HCT116 (cell line): ENCODE measurements at regions not wholly inside any gene's neighbourhood (a gene's known extent, or its start where the extent isn't known, plus 50 kb on each side); places are given as distances from the start of the nearest gene placed in this dataset.

Experiments
- ATAC-seq: fragments of 200-7000 bp; cut with Tn5 transposase; 2 replicates; pipeline ENCODE4 v1.9.1; 2020; ENCODE audit warnings: mild to moderate bottlenecking, moderate library complexity
- BruUV-seq: library from RNA; stranded (reverse); fragments of 400-500 nt; replicated peaks from 2 replicates; lab custom pipeline; 2021; lab: Mats Ljungman, UMichigan
- CTCF ChIA-PET: fragments of 300-600 bp; sonication (Branson Sonifier 250); formaldehyde crosslinking; loops from one replicate; lab custom pipeline; 2021; ENCODE audit warnings: antibody characterized with exemption; lab: Charles Lee
- POLR2A ChIA-PET: fragments of 300-600, 350-600 bp; sonication (Branson Sonifier 250); formaldehyde crosslinking; loops from one replicate; lab custom pipeline; 2021; ENCODE audit warnings: antibody characterized with exemption; lab: Charles Lee
- RAD21 ChIA-PET, 2 experiments: fragments of 300-600 bp; sonication (Branson Sonifier 250); formaldehyde crosslinking; loops; one replicate each; lab custom pipeline; 2023; ENCODE audit warnings: low total read pairs in 2 of 2; ENCODE audit not compliant: uncharacterized antibody in 2 of 2, unreplicated experiment in 2 of 2, low non-redundant PET in 1 of 2; lab: Charles Lee
- DNase-seq: peaks from one replicate; pipeline ENCODE4 v3.0.0-alpha.2; 2010; ENCODE audit warnings: low read depth, low spot score
- H2AFZ ChIP-seq: fragments of 200-600 bp; shearing (Covaris generic), sonication (generic); 2 replicates; pipeline ENCODE4 v1.6.1; 2017; ENCODE audit warnings: low read depth, mixed run types, mixed read lengths, antibody characterized with exemption, low read length; ENCODE audit not compliant: poor library complexity, severe bottlenecking
- H3K27ac ChIP-seq: 2 replicates; pipeline ENCODE4 v1.5.1; 2012; ENCODE audit warnings: low read depth, low read length
- H3K27me3 ChIP-seq: fragments of 200-600 bp; sonication (generic); 2 replicates; pipeline ENCODE4 v1.6.1; 2016; ENCODE audit warnings: mixed run types, low read length, mixed read lengths; ENCODE audit not compliant: insufficient read depth
- H3K36me3 ChIP-seq, 2 experiments: fragments of 200-500 bp in 1 of 2; fragments of 200-600 bp in 1 of 2; sonication (Bioruptor generic) in 1 of 2; sonication (generic) in 1 of 2; 2 replicates each; pipeline versions ENCODE4 v1.5.1 to v1.6.1; 2014 to 2016; ENCODE audit warnings: low read length in 2 of 2, inconsistent platforms in 1 of 2, mixed read lengths in 1 of 2, mixed run types in 1 of 2; ENCODE audit not compliant: insufficient read depth in 2 of 2, control insufficient read depth in 1 of 2
- H3K4me1 ChIP-seq, 2 experiments: fragments of 200-600 bp in 1 of 2; sonication (generic) in 1 of 2; 2 replicates each; pipeline versions ENCODE4 v1.5.1 to v1.6.1; 2012 to 2017; ENCODE audit warnings: low read length in 2 of 2, inconsistent platforms in 1 of 2, mild to moderate bottlenecking in 1 of 2, mixed read lengths in 1 of 2, mixed run types in 1 of 2, moderate library complexity in 1 of 2; ENCODE audit not compliant: insufficient read depth in 2 of 2, control insufficient read depth in 1 of 2
- H3K4me2 ChIP-seq: fragments of 200-600 bp; sonication (generic); 2 replicates; pipeline ENCODE4 v1.6.1; 2017; ENCODE audit warnings: mixed run types, low read length, mixed read lengths
- H3K4me3 ChIP-seq, 2 experiments: fragments of 200-600 bp in 1 of 2; sonication (generic) in 1 of 2; replicated peaks in 1 of 2; 2 replicates each; pipeline ENCODE4 v1.5.1; 2011 to 2016; ENCODE audit warnings: low read length in 2 of 2, control low read depth in 1 of 2, low read depth in 1 of 2, mild to moderate bottlenecking in 1 of 2, mixed read lengths in 1 of 2, mixed run types in 1 of 2
- H3K79me2 ChIP-seq: fragments of 200-600 bp; sonication (generic); 2 replicates; pipeline ENCODE4 v1.6.1; 2017; ENCODE audit warnings: mild to moderate bottlenecking, mixed run types, low read length, moderate library complexity, mixed read lengths; ENCODE audit not compliant: insufficient read depth
- H3K9ac ChIP-seq: fragments of 200-600 bp; sonication (generic); 2 replicates; pipeline ENCODE4 v1.6.1; 2016; ENCODE audit warnings: low read length, mixed read lengths
- H3K9me2 ChIP-seq: fragments of 200-600 bp; sonication (generic), shearing (Covaris generic); 2 replicates; pipeline ENCODE4 v1.6.1; 2017; ENCODE audit warnings: mixed run types, mild to moderate bottlenecking, moderate library complexity; ENCODE audit not compliant: insufficient read depth
- H3K9me3 ChIP-seq, 2 experiments: fragments of 200-500 bp in 1 of 2; fragments of 200-600 bp in 1 of 2; sonication (Bioruptor generic) in 1 of 2; sonication (generic) in 1 of 2; 2 replicates each; pipeline ENCODE4 v1.6.1; 2014 to 2017; ENCODE audit warnings: low read length in 2 of 2, mixed read lengths in 2 of 2, inconsistent platforms in 1 of 2, low read depth in 1 of 2, mild to moderate bottlenecking in 1 of 2, mixed run types in 1 of 2, moderate library complexity in 1 of 2; ENCODE audit not compliant: control insufficient read depth in 1 of 2, insufficient read depth in 1 of 2
- H4K20me1 ChIP-seq: fragments of 200-600 bp; sonication (generic), shearing (Covaris generic); 2 replicates; pipeline ENCODE4 v1.6.1; 2017; ENCODE audit warnings: mixed run types, mild to moderate bottlenecking, moderate library complexity; ENCODE audit not compliant: insufficient read depth
- CBX3 ChIP-seq: IDR thresholded peaks from 2 replicates; pipeline ENCODE4 v1.6.1; 2012; ENCODE audit warnings: low read depth
- CEBPB ChIP-seq: IDR thresholded peaks from 2 replicates; pipeline ENCODE4 v1.6.1; 2012; ENCODE audit warnings: low read depth
- CTCF ChIP-seq, 3 experiments: fragments of 200-600 bp in 1 of 3; sonication (generic) in 1 of 3; IDR thresholded peaks in 2 of 3; conservative IDR thresholded peaks in 1 of 3; 2 replicates each; pipeline ENCODE4 v1.5.1; 2012 to 2017; ENCODE audit warnings: low read depth in 2 of 3, low read length in 2 of 3, antibody characterized with exemption in 1 of 3, borderline replicate concordance in 1 of 3, control low read depth in 1 of 3, mild to moderate bottlenecking in 1 of 3, mixed read lengths in 1 of 3, mixed run types in 1 of 3, moderate library complexity in 1 of 3; ENCODE audit not compliant: insufficient read depth in 1 of 3
- EGR1 ChIP-seq: IDR thresholded peaks from 2 replicates; pipeline ENCODE4 v1.6.1; 2012; ENCODE audit warnings: low read depth
- EZH2phosphoT487 ChIP-seq: fragments of 200-600 bp; IDR thresholded peaks from 2 replicates; pipeline ENCODE4 v1.6.1; 2018; ENCODE audit warnings: antibody characterized with exemption, borderline replicate concordance
- JUND ChIP-seq: IDR thresholded peaks from 2 replicates; pipeline ENCODE4 v1.6.1; 2012
- POLR2AphosphoS5 ChIP-seq: IDR thresholded peaks from 2 replicates; pipeline ENCODE4 v1.6.1; 2011; ENCODE audit warnings: mild to moderate bottlenecking, low read depth, low read length, moderate library complexity
- SIN3A ChIP-seq: IDR thresholded peaks from 2 replicates; pipeline ENCODE4 v1.6.1; 2012; ENCODE audit warnings: low read depth
- SP1 ChIP-seq: IDR thresholded peaks from 2 replicates; pipeline ENCODE4 v1.6.1; 2012; ENCODE audit warnings: low read depth
- SRF ChIP-seq: IDR thresholded peaks from 2 replicates; pipeline ENCODE4 v1.6.1; 2012; ENCODE audit warnings: low read depth
- intact Hi-C: fragments of 100-400 bp; cut with micrococcal nuclease; formaldehyde crosslinking; loops from 2 replicates; pipeline ENCODE4 v1.10.0; 2022
- TF ChIP-seq, protein P1 (sequence below): IDR thresholded peaks from 2 replicates; pipeline ENCODE4 v1.6.1; 2012
- TF ChIP-seq, protein P2 (sequence below): IDR thresholded peaks from 2 replicates; pipeline ENCODE4 v1.6.1; 2011; ENCODE audit warnings: mild to moderate bottlenecking, low read length, moderate library complexity; ENCODE audit not compliant: insufficient replicate concordance; ENCODE audit errors: extremely low read depth

DNA sequence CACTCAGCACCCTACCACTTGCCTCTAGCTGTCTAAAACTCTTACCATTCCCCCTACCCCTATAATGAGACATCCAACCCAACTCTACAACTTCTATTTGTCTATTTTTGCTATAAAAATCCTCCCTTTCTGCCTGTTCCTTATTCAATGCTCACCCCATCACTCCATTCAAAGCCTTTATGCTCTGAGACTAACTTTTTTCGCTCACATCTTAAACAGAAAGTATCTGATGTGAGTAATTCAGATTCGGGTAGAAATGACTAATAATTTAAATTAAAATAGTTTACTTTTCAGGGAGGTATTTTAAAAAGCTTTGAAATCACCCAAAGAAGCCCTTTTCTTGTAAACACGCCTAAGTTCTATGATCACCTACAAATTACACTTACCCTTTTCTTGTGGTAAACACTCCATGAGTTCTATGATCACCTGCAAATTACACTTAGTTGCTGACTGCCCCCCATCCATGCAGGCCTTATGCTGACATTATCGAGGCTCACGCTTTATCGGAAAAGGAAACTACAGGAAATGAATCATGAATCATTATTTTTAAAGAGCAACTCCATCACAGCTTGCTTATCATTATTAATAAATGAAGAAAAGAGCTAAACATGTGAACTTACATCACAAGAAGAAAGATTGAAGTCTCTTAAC lies 168.7 kb upstream of the PPP1R2C start (continued):
- no peak for TF ChIP-seq EZH2phosphoT487
- TF ChIP-seq SIN3A, result no peak
- no peak for TF ChIP-seq CEBPB

DNA sequence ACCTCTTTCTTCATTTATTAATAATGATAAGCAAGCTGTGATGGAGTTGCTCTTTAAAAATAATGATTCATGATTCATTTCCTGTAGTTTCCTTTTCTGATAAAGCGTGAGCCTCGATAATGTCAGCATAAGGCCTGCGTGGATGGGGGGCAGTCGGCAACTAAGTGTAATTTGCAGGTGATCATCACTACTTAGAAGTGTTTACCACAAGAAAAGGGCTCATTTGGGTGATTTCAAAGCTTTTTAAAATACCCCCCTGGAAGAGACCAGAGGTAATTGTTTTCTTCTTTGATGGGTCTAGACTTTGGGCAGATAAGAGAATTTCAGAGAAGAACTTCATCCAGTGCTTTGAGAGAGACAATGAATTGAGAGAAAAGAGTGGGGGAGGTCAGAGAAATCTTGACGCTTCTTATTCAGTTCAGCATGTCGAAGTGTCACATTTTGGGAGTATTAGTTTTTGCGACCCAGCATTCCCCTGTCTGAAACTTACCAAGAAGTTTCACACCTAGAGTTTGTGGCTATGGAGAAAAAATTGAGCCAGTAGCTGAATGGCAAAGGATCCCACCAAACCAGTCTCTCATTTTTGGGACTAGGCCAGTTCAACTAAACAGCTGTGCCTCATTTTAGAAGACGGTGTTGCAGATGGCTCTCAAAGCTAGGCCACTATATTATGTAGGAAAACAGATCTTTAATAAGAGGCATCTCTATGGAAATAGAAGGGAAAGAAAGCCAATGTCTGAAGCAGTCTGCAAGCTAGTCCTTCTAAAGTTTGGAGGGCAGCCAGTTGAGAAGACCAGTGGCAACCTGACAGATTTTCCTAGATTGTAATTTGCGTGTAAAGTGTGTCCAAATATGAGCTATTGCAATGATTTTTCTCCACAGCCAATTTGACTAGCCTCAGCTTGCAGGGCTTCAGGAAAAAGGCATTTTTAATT lies 171.0 kb upstream of the PPP1R2C start:
- intact Hi-C loops, result no loop called here
- no peaks in the 10 kb centered on the region for H3K9me2 ChIP-seq
- no peaks in the 10 kb centered on the region for H3K4me1 ChIP-seq
- ChIA-PET RAD21 (no interaction called here), CTCF (no interaction called here), POLR2A (interaction anchor here (0.7 kb wide), 1 partner anchor 17 kb away, joined by 3 read pairs; no protein-coding TSS in a partner anchor)
- DNase-seq (no peak), ATAC-seq (no peak)
- H3K9ac ChIP-seq, result no peak overlapping the region
- no peak overlapping the region for H3K4me3 ChIP-seq
- no peaks in the 10 kb centered on the region for H3K36me3 ChIP-seq
- H3K79me2 ChIP-seq, result no peaks in the 10 kb centered on the region
- no TSS peak for BruUV-seq
- H2AFZ ChIP-seq, result no peak overlapping the region
- no peak overlapping the region for H3K27ac ChIP-seq
- H3K4me2 ChIP-seq, result no peak overlapping the region
- H4K20me1 ChIP-seq, result no peaks in the 10 kb centered on the region
- H3K27me3 ChIP-seq, result no peaks in the 10 kb centered on the region
- no peaks in the 10 kb centered on the region for H3K9me3 ChIP-seq
- TF ChIP-seq CBX3, result no peak
- TF ChIP-seq EGR1, result no peak
- no peak for TF ChIP-seq JUND
- TF ChIP-seq, protein P1, sequence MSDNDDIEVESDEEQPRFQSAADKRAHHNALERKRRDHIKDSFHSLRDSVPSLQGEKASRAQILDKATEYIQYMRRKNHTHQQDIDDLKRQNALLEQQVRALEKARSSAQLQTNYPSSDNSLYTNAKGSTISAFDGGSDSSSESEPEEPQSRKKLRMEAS, result no peak
- no peak for TF ChIP-seq SP1
- TF ChIP-seq, protein P2, sequence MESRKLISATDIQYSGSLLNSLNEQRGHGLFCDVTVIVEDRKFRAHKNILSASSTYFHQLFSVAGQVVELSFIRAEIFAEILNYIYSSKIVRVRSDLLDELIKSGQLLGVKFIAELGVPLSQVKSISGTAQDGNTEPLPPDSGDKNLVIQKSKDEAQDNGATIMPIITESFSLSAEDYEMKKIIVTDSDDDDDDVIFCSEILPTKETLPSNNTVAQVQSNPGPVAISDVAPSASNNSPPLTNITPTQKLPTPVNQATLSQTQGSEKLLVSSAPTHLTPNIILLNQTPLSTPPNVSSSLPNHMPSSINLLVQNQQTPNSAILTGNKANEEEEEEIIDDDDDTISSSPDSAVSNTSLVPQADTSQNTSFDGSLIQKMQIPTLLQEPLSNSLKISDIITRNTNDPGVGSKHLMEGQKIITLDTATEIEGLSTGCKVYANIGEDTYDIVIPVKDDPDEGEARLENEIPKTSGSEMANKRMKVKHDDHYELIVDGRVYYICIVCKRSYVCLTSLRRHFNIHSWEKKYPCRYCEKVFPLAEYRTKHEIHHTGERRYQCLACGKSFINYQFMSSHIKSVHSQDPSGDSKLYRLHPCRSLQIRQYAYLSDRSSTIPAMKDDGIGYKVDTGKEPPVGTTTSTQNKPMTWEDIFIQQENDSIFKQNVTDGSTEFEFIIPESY, result no peak
- no peak for TF ChIP-seq CTCF (IDR thresholded peaks at IDR 0.05 in 2 of 3, conservative IDR thresholded peaks at IDR 0.05 in 1 of 3; ENCODE audit: borderline replicate concordance in 1 of 3, insufficient read depth in 1 of 3, low read depth in 2 of 3, low read length in 2 of 3)
- no peak for TF ChIP-seq POLR2AphosphoS5
- no peak for TF ChIP-seq SRF
